Fibroblast of pulmonary artery (primary cell): ENCODE measurements at regions not wholly inside any gene's neighbourhood (a gene's known extent, or its start where the extent isn't known, plus 50 kb on each side); places are given as distances from the start of the nearest gene placed in this dataset.
A peak's percentile ranks its signal among the peaks of the same experiment; 100 is the strongest.

Experiments
- DNase-seq: peaks from one replicate; pipeline ENCODE4 v3.0.0-alpha.2; 2010; ENCODE audit warnings: low read depth
- H3K4me3 ChIP-seq: replicated peaks from 2 replicates; pipeline ENCODE4 v1.5.1; 2011; ENCODE audit warnings: low read depth, mild to moderate bottlenecking, control low read depth, low read length, moderate library complexity
- TF ChIP-seq, protein P1 (sequence below): IDR thresholded peaks from 2 replicates; pipeline ENCODE4 v1.5.1; 2011; ENCODE audit warnings: mild to moderate bottlenecking, control low read depth, low read length, inconsistent platforms; ENCODE audit errors: missing control alignments

DNA sequence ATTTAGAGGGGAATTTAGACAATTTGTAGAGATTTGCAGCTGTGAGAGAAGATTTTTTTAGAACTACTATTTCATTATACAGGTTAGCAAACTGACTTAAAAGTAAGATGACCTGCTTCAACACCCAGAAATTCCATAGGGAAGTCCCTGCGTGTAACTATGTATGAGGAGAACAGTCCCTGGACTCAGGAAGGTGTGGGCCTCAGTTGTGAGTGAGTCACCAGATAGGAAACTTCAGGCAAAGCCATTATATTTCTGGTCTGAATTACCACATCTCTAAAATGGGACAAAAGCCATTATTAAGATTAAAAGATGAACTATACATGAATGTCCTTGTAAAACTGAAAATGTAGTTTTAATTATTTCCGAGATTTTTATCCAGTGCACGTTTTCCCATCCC, 488.3 kb upstream of the GOLIM4 start:
- TF ChIP-seq, protein P1, sequence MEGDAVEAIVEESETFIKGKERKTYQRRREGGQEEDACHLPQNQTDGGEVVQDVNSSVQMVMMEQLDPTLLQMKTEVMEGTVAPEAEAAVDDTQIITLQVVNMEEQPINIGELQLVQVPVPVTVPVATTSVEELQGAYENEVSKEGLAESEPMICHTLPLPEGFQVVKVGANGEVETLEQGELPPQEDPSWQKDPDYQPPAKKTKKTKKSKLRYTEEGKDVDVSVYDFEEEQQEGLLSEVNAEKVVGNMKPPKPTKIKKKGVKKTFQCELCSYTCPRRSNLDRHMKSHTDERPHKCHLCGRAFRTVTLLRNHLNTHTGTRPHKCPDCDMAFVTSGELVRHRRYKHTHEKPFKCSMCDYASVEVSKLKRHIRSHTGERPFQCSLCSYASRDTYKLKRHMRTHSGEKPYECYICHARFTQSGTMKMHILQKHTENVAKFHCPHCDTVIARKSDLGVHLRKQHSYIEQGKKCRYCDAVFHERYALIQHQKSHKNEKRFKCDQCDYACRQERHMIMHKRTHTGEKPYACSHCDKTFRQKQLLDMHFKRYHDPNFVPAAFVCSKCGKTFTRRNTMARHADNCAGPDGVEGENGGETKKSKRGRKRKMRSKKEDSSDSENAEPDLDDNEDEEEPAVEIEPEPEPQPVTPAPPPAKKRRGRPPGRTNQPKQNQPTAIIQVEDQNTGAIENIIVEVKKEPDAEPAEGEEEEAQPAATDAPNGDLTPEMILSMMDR: no peak
- DNase-seq: peak; percentile 27
- no peak overlapping the region for H3K4me3 ChIP-seq

DNA sequence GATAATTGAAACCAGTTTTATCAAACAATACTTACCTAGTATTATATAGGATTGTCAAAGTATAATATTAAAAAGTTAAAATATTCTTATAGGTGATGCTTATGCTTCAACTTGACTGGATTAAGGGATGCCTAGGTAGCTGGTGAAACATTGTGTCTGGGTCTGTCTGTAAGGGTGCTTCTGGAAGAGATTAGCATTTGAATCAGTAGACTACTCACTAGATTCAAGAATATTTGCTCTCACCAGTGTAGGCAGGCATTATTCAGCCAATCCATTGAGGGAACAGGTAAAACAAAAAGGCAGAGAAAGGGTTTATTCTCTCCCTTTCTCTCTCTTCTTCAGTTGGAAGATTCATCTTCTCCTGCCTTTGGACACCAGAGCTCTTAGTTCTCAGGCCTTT, 486.8 kb upstream of the GOLIM4 start:
- TF ChIP-seq, protein P1: no peak
- DNase-seq: no peak
- H3K4me3 ChIP-seq: no peak overlapping the region

DNA sequence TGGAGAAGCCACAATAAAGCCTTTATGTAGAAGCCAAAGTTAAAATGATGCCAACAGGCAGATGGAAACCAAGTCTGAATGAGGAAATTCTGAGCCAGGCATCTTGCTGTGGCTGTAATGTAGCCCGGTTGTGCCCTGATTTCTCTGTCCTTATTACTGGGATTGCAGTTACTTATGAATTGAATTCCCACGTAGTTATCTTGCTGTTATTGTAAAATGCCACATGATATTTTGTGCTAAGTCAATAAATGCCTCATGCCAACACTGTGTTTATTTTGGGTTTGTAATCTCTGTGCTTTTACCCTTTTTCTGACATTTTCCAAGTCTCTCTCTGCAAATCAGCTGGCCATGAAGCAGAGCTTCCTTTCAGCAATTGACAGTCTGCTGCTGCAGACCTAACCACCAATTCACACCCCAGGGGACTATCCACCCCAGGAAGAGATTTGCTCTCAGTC, 486.1 kb upstream of the GOLIM4 start:
- TF ChIP-seq, protein P1: no peak
- DNase-seq: no peak
- H3K4me3 ChIP-seq: no peak overlapping the region

DNA sequence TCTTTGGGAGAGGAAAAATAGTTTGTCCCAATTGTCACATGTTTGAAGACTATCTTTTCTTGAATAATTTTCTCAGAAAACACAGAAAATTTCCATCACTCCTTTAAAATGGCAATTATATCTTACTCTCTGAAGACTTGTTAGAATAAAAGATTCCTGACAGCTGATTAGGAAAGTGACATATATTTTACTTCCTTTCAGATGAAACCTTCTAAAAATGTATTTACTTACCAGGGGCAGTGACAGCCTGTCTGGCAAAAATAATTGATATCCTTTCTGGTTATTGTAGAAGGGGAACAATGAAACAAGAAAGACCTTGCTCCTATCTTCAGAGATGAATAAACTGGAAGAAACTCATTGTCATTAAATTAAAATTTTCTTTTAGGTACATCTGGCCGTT, 483.3 kb upstream of the GOLIM4 start:
- no peak for DNase-seq
- TF ChIP-seq, protein P1: no peak
- no peak overlapping the region for H3K4me3 ChIP-seq

DNA sequence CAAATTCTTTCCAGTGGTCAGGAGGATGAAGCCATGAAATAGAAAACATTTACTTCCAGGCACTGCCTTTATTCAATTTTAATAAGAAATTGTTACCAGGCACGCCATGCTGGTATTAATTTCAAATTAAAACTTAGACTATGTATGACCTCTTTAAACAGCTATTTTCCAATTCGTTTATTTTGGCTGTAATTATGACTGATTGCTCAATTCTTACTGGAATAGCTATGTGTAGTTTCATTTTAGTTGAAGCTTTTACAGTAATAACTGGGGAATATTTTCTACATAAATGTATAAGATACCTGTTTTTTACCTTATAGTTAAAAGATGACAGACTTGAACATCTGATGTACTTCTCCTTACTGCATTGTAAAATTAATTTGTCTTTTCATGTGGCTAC, 480.0 kb upstream of the GOLIM4 start:
- no peak for DNase-seq
- no peak overlapping the region for H3K4me3 ChIP-seq
- TF ChIP-seq, protein P1: no peak

DNA sequence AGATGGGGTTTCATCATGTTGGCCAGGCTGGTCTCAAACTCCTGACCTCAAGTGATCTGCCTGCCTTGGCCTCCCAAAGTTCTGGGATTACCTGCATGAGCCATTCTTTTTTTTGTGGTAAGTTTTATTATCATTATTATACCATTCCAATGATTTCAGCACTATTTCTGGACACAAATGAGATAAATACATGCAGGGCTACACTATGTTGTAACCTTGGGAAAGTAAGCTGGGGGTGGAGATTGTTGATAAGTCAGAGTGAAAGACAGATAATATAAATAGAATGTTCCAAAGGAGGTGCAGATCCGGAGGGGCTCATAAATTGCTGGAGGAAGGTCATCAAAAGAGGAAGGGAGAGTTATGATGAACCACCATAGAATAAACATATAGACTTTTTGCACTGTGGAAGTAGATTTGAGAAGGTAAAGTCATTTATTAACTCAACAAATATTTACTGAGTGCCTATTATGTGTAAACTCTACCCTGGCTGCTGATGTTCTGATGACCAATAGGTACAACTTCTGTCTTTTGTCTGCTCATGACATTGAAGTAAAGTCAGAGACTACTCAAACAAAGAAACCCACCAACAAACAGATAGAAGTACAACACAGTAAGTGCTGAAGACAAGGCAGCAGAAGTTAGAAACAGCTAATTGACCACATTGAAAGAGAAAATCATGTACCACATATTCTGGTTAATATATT, 478.9 kb upstream of the GOLIM4 start:
- TF ChIP-seq, protein P1: no peak
- H3K4me3 ChIP-seq: no peak overlapping the region
- no peak for DNase-seq
